KMS-11 (cell line): ENCODE measurements at regions not wholly inside any gene's neighbourhood (a gene's known extent, or its start where the extent isn't known, plus 50 kb on each side); places are given as distances from the start of the nearest gene placed in this dataset.
"Not testable (repeated sequence)": the region's sequence is repeated elsewhere in the genome, so short reads cannot be mapped to it uniquely, and the experiment has no call there.

Experiments
- H2AFZ ChIP-seq: fragments of 200-600 bp; sonication (generic); 2 replicates; pipeline ENCODE4 v1.6.1; 2016; ENCODE audit warnings: antibody characterized with exemption, mixed run types, low read depth
- H3K27ac ChIP-seq: fragments of 200-600 bp; sonication (generic); 2 replicates; pipeline ENCODE4 v1.6.1; 2016; ENCODE audit warnings: mild to moderate bottlenecking, mixed run types
- H3K27me3 ChIP-seq: fragments of 200-600 bp; sonication (generic); 2 replicates; pipeline ENCODE4 v1.6.1; 2017; ENCODE audit warnings: mild to moderate bottlenecking, low read depth, mixed run types, moderate library complexity; ENCODE audit not compliant: insufficient read depth
- H3K36me3 ChIP-seq: fragments of 200-600 bp; sonication (generic); 2 replicates; pipeline ENCODE4 v1.6.1; 2017; ENCODE audit warnings: mild to moderate bottlenecking, mixed run types; ENCODE audit not compliant: insufficient read depth
- H3K4me1 ChIP-seq: fragments of 200-600 bp; sonication (generic); 2 replicates; pipeline ENCODE4 v1.6.1; 2016; ENCODE audit warnings: mild to moderate bottlenecking, low read depth, mixed run types; ENCODE audit not compliant: poor library complexity, severe bottlenecking
- H3K4me2 ChIP-seq: fragments of 200-600 bp; sonication (generic); 2 replicates; pipeline ENCODE4 v1.7.0; 2016; ENCODE audit warnings: mild to moderate bottlenecking, mixed run types
- H3K4me3 ChIP-seq: fragments of 200-600 bp; sonication (generic); IDR thresholded peaks from 2 replicates; pipeline ENCODE4 v1.6.1; 2017; ENCODE audit warnings: low read depth, low read length, mixed read lengths; ENCODE audit not compliant: insufficient read depth
- H3K79me2 ChIP-seq: fragments of 200-600 bp; sonication (generic); 2 replicates; pipeline ENCODE4 v1.6.1; 2016; ENCODE audit warnings: low read depth, mixed run types; ENCODE audit not compliant: insufficient read depth
- H3K9ac ChIP-seq: fragments of 200-600 bp; sonication (generic); 2 replicates; pipeline ENCODE4 v1.6.1; 2016; ENCODE audit warnings: mild to moderate bottlenecking, mixed run types
- H4K20me1 ChIP-seq: fragments of 200-600 bp; sonication (generic); 2 replicates; pipeline ENCODE4 v1.6.1; 2016; ENCODE audit warnings: mild to moderate bottlenecking, mixed run types; ENCODE audit not compliant: insufficient read depth
- TF ChIP-seq, protein P1 (sequence below): fragments of 200-600 bp; sonication (generic); conservative IDR thresholded peaks from 2 replicates; pipeline ENCODE4 v1.6.1; 2017; ENCODE audit warnings: low read depth, mild to moderate bottlenecking, antibody characterized with exemption, low read length, moderate library complexity, mixed read lengths

DNA sequence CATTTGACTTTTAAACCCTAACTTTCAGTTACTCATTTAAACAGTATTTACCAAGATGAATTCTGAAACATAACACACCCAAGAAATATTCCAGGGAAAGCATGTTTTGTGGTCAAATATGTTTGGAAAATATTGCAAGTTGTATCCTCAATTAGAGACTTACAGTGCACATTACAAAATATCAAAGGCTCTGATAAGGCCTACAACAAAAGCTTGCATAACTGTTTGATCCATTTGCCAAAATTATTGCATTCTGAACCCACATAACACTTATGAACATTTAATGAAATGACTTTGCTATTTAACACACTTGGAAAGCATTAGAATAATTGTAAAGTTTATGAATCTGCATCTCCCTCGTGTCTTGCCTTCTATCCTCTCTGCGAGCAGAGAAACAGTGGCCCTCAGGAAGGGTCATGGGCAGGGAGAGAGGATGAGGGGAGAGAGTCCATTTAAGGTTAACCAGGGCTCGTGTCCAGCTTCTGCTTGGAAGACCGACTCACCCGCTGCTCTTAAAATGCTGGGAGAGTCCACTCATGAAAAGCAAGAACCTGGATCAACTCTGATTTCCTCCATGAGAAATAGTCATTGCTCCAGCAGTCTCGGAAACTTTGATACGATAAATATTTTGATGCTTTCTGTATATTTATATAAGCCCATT is 408.2 kb upstream of the ZMIZ1 start:
- Histone ChIP-seq H3K27ac (no peak overlapping the region), H3K27me3 (no peaks in the 10 kb centered on the region)
- TF ChIP-seq, protein P1, sequence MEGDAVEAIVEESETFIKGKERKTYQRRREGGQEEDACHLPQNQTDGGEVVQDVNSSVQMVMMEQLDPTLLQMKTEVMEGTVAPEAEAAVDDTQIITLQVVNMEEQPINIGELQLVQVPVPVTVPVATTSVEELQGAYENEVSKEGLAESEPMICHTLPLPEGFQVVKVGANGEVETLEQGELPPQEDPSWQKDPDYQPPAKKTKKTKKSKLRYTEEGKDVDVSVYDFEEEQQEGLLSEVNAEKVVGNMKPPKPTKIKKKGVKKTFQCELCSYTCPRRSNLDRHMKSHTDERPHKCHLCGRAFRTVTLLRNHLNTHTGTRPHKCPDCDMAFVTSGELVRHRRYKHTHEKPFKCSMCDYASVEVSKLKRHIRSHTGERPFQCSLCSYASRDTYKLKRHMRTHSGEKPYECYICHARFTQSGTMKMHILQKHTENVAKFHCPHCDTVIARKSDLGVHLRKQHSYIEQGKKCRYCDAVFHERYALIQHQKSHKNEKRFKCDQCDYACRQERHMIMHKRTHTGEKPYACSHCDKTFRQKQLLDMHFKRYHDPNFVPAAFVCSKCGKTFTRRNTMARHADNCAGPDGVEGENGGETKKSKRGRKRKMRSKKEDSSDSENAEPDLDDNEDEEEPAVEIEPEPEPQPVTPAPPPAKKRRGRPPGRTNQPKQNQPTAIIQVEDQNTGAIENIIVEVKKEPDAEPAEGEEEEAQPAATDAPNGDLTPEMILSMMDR: no peak

DNA sequence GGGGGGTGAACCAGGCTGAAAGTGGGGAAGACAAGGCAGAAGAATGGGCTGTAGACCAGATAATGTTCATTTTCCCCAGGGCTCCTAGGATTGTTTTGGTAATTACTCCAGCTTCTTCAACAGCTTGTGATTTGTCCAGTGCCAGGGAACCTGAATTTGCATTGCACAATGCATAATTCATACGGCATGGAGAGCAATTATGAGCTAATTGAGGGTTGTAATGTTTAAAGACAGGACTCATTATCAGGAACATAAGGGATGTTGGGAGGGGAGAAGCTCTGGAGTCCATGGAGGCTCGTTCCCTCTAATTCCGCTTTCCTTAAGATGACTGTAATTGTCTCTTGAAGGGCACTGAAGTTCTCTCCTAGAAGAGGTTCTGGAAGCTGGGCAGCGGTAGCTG is 405.0 kb upstream of the ZMIZ1 start:
- Histone ChIP-seq H3K4me1 (no peaks in the 10 kb centered on the region), H3K27ac (no peak overlapping the region), H3K4me3 (no peak overlapping the region), H3K36me3 (no peaks in the 10 kb centered on the region), H3K9ac (no peak overlapping the region), H2AFZ (no peak overlapping the region), H3K27me3 (no peaks in the 10 kb centered on the region), H3K4me2 (no peak overlapping the region), H3K79me2 (no peaks in the 10 kb centered on the region), H4K20me1 (no peaks in the 10 kb centered on the region)
- TF ChIP-seq, protein P1: no peak

More for the DNA sequence above, 408.2 kb upstream of the ZMIZ1 start:
- Histone ChIP-seq H3K9ac (no peak overlapping the region), H3K36me3 (no peaks in the 10 kb centered on the region), H2AFZ (no peak overlapping the region), H3K4me1 (no peaks in the 10 kb centered on the region), H3K79me2 (no peaks in the 10 kb centered on the region), H3K4me3 (no peak overlapping the region), H4K20me1 (no peaks in the 10 kb centered on the region), H3K4me2 (no peak overlapping the region)

DNA sequence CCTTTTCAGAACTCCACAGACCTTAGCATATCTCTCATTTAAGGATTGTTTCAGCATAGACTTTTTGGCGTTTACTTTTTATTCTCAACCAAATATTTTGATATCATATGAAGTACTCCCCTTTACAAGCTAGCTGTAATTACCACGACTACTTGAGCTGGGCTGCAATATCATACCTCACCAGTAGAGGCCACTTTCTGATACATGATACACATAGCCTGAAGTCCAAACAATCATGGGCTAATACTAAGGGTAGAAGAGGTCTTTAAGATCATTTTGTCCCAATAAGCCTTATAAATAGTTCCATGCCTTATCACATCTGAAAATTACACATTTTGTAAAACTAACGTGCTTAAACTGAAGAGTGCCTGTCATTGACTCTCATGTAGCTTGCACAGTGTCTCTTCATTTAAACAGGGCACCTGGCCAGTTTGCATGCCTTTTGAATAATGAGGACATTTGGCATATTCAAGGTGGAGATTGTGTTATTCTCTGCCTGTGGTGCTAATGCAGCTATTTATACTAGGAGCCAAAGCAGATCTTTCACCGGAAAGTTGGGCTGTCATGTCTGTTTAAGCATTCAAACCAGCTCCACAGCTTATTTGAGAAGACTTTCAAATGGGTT is 403.7 kb upstream of the ZMIZ1 start:
- H3K27ac ChIP-seq: no peak overlapping the region
- H3K27me3 ChIP-seq: no peaks in the 10 kb centered on the region
- H3K79me2 ChIP-seq: no peaks in the 10 kb centered on the region
- H3K36me3 ChIP-seq: no peaks in the 10 kb centered on the region
- no peak overlapping the region for H3K9ac ChIP-seq
- H3K4me3 ChIP-seq: no peak overlapping the region
- TF ChIP-seq, protein P1: peak; percentile 65
- no peak overlapping the region for H2AFZ ChIP-seq
- H3K4me1 ChIP-seq: no peaks in the 10 kb centered on the region
- no peak overlapping the region for H3K4me2 ChIP-seq
- no peaks in the 10 kb centered on the region for H4K20me1 ChIP-seq

DNA sequence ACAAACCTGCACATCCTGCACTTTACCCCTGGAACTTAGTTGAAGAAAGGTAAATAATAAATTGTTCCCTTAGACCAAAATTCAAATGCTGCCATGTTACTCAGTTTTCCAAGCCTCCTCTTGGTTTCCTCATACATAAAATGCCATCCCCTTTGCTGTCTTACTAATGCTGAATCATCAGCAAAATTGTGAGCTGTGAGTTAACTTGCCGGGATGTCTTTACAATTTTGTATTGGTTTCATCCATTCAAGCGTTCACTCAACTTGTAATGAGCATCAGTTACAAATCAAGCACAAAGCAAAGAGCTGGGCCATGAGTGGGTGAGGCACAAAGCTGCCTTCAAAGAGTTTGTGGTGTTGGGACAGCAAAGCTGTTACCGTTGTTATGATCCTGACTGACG is 395.8 kb upstream of the ZMIZ1 start:
- Histone ChIP-seq H3K27ac (no peak overlapping the region), H2AFZ (no peak overlapping the region)
- TF ChIP-seq, protein P1: no peak

DNA sequence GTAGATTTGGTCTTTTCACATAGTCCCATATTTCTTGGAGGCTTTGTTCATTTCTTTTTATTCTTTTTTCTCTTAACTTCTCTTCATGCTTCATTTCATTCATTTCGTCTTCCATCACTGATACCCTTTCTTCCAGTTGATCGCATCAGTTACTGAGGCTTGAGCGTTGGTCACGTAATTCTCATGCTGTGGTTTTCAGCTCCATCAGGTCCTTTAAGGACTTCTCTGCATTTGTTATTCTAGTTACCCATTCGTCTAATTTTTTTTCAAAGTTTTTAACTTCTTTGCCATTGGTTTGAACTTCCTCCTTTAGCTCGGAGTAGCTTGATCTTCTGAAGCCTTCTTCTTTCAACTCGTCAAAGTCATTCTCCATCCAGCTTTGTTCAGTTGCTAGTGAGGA is 387.6 kb upstream of the ZMIZ1 start:
- not testable (repeated sequence) for H3K4me2 ChIP-seq, H3K79me2 ChIP-seq, H3K27me3 ChIP-seq, H3K4me1 ChIP-seq, H3K27ac ChIP-seq, H4K20me1 ChIP-seq, H3K36me3 ChIP-seq, H2AFZ ChIP-seq, H3K4me3 ChIP-seq, H3K9ac ChIP-seq

More for the DNA sequence above, 395.8 kb upstream of the ZMIZ1 start:
- no peak overlapping the region for H3K4me2 ChIP-seq
- H4K20me1 ChIP-seq: no peaks in the 10 kb centered on the region
- H3K4me3 ChIP-seq: no peak overlapping the region
- no peaks in the 10 kb centered on the region for H3K36me3 ChIP-seq
- H3K9ac ChIP-seq: no peak overlapping the region
- H3K4me1 ChIP-seq: no peaks in the 10 kb centered on the region
- no peaks in the 10 kb centered on the region for H3K27me3 ChIP-seq
- no peaks in the 10 kb centered on the region for H3K79me2 ChIP-seq

DNA sequence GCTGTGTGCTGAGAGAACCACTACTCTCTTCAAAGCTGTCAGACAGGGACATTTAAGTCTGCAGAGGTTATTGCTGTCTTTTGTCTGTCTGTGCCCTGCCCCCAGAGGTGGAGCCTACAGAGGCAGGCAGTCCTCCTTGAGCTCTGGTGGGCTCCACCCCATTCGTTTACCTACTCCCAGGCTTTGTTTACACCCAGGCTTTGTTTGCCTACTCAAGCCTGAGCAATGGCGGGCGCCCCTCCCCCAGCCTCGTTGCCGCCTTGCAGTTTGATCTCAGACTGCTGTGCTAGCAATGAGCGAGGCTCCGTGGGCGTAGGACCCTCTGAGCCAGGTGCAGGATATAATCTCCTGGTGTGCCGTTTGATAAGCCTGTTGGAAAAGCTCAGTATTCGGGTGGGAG is 386.8 kb upstream of the ZMIZ1 start:
- H3K79me2 ChIP-seq, H2AFZ ChIP-seq, H4K20me1 ChIP-seq, H3K4me3 ChIP-seq, H3K27me3 ChIP-seq, H3K9ac ChIP-seq, H3K27ac ChIP-seq, H3K4me2 ChIP-seq, H3K4me1 ChIP-seq, H3K36me3 ChIP-seq: not testable (repeated sequence)
